Esophagus squamous epithelium (tissue), 4 donors: ENCODE measurements at regions not wholly inside any gene's neighbourhood (a gene's known extent, or its start where the extent isn't known, plus 50 kb on each side); places are given as distances from the start of the nearest gene placed in this dataset.

Source experiments
- POLR2A ChIP-seq, 4 donors: fragments of 450-650 bp; IDR thresholded peaks; one replicate each; pipeline ENCODE4 v1.6.1; 2017; ENCODE audit warnings: antibody characterized with exemption in 4 of 4, mild to moderate bottlenecking in 4 of 4, moderate library complexity in 3 of 4
- TF ChIP-seq, protein P1 (sequence below), 6 experiments: fragments of 450-650 bp in 4 of 6; fragments of 200-600 bp in 2 of 6; sonication (generic) in 2 of 6; IDR thresholded peaks; one replicate each; pipeline ENCODE4 v1.5.1; 2016 to 2019; ENCODE audit warnings: antibody characterized with exemption in 6 of 6, mild to moderate bottlenecking in 4 of 6, moderate library complexity in 4 of 6

DNA sequence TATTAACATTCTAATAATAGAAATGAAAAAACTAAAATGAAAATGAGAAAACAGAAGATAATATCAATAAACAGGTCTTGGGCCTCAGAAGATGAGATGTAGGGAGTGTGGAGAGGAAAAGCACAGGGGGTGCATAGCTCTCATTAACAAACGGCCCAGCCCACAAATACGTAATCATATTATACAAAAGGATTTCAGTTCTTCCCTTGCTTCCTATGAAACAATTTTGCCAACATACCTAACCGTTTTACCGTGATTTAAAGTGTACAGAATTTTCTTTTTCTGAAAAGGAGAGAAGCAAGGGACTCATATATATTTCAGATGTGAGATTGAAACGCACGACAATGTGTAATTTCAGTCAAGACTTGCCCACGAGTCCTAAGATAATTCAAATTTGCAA, 136.0 kb downstream of the HFE start:
- TF ChIP-seq POLR2A (IDR thresholded peaks at IDR 0.05): no peak
- TF ChIP-seq, protein P1, sequence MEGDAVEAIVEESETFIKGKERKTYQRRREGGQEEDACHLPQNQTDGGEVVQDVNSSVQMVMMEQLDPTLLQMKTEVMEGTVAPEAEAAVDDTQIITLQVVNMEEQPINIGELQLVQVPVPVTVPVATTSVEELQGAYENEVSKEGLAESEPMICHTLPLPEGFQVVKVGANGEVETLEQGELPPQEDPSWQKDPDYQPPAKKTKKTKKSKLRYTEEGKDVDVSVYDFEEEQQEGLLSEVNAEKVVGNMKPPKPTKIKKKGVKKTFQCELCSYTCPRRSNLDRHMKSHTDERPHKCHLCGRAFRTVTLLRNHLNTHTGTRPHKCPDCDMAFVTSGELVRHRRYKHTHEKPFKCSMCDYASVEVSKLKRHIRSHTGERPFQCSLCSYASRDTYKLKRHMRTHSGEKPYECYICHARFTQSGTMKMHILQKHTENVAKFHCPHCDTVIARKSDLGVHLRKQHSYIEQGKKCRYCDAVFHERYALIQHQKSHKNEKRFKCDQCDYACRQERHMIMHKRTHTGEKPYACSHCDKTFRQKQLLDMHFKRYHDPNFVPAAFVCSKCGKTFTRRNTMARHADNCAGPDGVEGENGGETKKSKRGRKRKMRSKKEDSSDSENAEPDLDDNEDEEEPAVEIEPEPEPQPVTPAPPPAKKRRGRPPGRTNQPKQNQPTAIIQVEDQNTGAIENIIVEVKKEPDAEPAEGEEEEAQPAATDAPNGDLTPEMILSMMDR (IDR thresholded peaks at IDR 0.05): no peak
